ENCODE measurements at regions not wholly inside any gene's neighbourhood (a gene's known extent, or its start where the extent isn't known, plus 50 kb on each side); places are given as distances from the start of the nearest gene placed in this dataset.
"Not testable (repeated sequence)": the region's sequence is repeated elsewhere in the genome, so short reads cannot be mapped to it uniquely, and the experiment has no call there.

GRCh38 chr10:106296750-106297392, 867.6 kb downstream of the SORCS1 start:
- no peak for DNase-seq (ENCODE audit: low read depth)

GRCh38 chr10:106284802-106285587, 879.5 kb downstream of the SORCS1 start:
- DNase-seq (ENCODE audit: low read depth), result no peak

- no peak for DNase-seq (ENCODE audit: low read depth)
Observed at GRCh38 chr10:106280896-106281460, 883.5 kb downstream of the SORCS1 start.

GRCh38 chr10:106278383-106278782, 886.1 kb downstream of the SORCS1 start:
- DNase-seq (ENCODE audit: low read depth), result no peak

GRCh38 chr10:106271237-106271636, 893.3 kb downstream of the SORCS1 start:
- DNase-seq (ENCODE audit: low read depth), result no peak

GRCh38 chr10:106268000-106268399, 896.5 kb downstream of the SORCS1 start:
- no peak for DNase-seq (ENCODE audit: low read depth)

GRCh38 chr10:106267591-106267990, 896.9 kb downstream of the SORCS1 start:
- DNase-seq (ENCODE audit: low read depth), result no peak

- DNase-seq (ENCODE audit: low read depth), result not testable (repeated sequence)
Observed at GRCh38 chr10:106257432-106257831, 907.1 kb downstream of the SORCS1 start.

GRCh38 chr10:106255111-106255678, 909.3 kb downstream of the SORCS1 start:
- no peak for DNase-seq (ENCODE audit: low read depth)

GRCh38 chr10:106254071-106254470, 910.4 kb downstream of the SORCS1 start:
- no peak for DNase-seq (ENCODE audit: low read depth)

GRCh38 chr10:106252541-106252940, 912.0 kb downstream of the SORCS1 start:
- DNase-seq (ENCODE audit: low read depth), result no peak

- no peak for DNase-seq (ENCODE audit: low read depth)
Observed at GRCh38 chr10:106251573-106251972, 912.9 kb downstream of the SORCS1 start.

- no peak for DNase-seq (ENCODE audit: low read depth)
Observed at GRCh38 chr10:106242301-106242700, 922.2 kb downstream of the SORCS1 start.

GRCh38 chr10:106226828-106227227, 937.7 kb downstream of the SORCS1 start:
- no peak for DNase-seq (ENCODE audit: low read depth)

- DNase-seq (ENCODE audit: low read depth), result no peak
Observed at GRCh38 chr10:106226142-106226541, 938.4 kb downstream of the SORCS1 start.

- no peak for DNase-seq (ENCODE audit: low read depth)
Observed at GRCh38 chr10:106224676-106225075, 939.8 kb downstream of the SORCS1 start.

GRCh38 chr10:106217627-106218026, 946.9 kb downstream of the SORCS1 start:
- DNase-seq (ENCODE audit: low read depth), result no peak

GRCh38 chr10:106216085-106216484, 948.4 kb downstream of the SORCS1 start:
- DNase-seq (ENCODE audit: low read depth), result no peak

GRCh38 chr10:106214243-106214642, 950.3 kb downstream of the SORCS1 start:
- no peak for DNase-seq (ENCODE audit: low read depth)

- DNase-seq (ENCODE audit: low read depth), result no peak
Observed at GRCh38 chr10:106213493-106213892, 951.0 kb downstream of the SORCS1 start.

GRCh38 chr10:106198275-106198674, 966.2 kb downstream of the SORCS1 start:
- no peak for DNase-seq (ENCODE audit: low read depth)

- DNase-seq (ENCODE audit: low read depth), result no peak
Observed at GRCh38 chr10:106189292-106189691, 975.2 kb downstream of the SORCS1 start.

GRCh38 chr10:106185951-106186350, 978.6 kb downstream of the SORCS1 start:
- DNase-seq (ENCODE audit: low read depth), result no peak

Measured in stromal cell of bone marrow (primary cell).